Sigmoid colon (tissue), 6 donors: ENCODE measurements at regions not wholly inside any gene's neighbourhood (a gene's known extent, or its start where the extent isn't known, plus 50 kb on each side); places are given as distances from the start of the nearest gene placed in this dataset.

Source experiments
- DNase-seq: peaks from one replicate; pipeline ENCODE4 v3.0.0-alpha.2; 2019
- H3K27ac ChIP-seq, 4 donors: fragments of 200-600 bp; sonication (generic); one replicate each; pipeline ENCODE4 v1.5.1; 2016 to 2019; ENCODE audit warnings: mild to moderate bottlenecking in 1 of 4
- H3K27me3 ChIP-seq, 3 donors: fragments of 200-600 bp; sonication (generic); one replicate each; pipeline ENCODE4 v1.5.1; 2019; ENCODE audit warnings: mild to moderate bottlenecking in 1 of 3
- H3K36me3 ChIP-seq, 4 donors: fragments of 200-600 bp; sonication (generic); one replicate each; pipeline ENCODE4 v1.5.1; 2016 to 2019
- H3K4me1 ChIP-seq, 4 donors: fragments of 200-600 bp; sonication (generic); one replicate each; pipeline ENCODE4 v1.5.1; 2017 to 2019
- H3K4me3 ChIP-seq, 4 donors: fragments of 200-600 bp; sonication (generic); one replicate each; pipeline ENCODE4 v1.5.1; 2017 to 2019; ENCODE audit warnings: mild to moderate bottlenecking in 2 of 4, moderate library complexity in 1 of 4
- H3K9me3 ChIP-seq, 4 donors: fragments of 200-600 bp in 3 of 4; sonication (generic) in 3 of 4; one replicate each; pipeline versions ENCODE4 v1.5.1 to v1.6.1; 2013 to 2019
- CTCF ChIP-seq, 4 experiments: fragments of 450-650 bp in 3 of 4; fragments of 200-600 bp in 1 of 4; IDR thresholded peaks; one replicate each; pipeline ENCODE4 v1.5.1; 2016 to 2019; ENCODE audit warnings: antibody characterized with exemption in 4 of 4, mild to moderate bottlenecking in 3 of 4, moderate library complexity in 2 of 4
- EP300 ChIP-seq, 4 donors: sonication (generic); formaldehyde crosslinking; IDR thresholded peaks; one replicate each; pipeline ENCODE4 v1.6.1; 2017; ENCODE audit warnings: antibody characterized with exemption in 4 of 4
- POLR2A ChIP-seq, 2 donors: fragments of 450-650 bp; IDR thresholded peaks; one replicate each; pipeline ENCODE4 v1.6.1; 2016; ENCODE audit warnings: antibody characterized with exemption in 2 of 2, mild to moderate bottlenecking in 2 of 2, moderate library complexity in 2 of 2
- POLR2AphosphoS5 ChIP-seq, 4 donors: sonication (generic); formaldehyde crosslinking; IDR thresholded peaks; one replicate each; pipeline ENCODE4 v1.6.1; 2017; ENCODE audit warnings: antibody characterized with exemption in 4 of 4
- WGBS, 2 donors: extraction: QIAGEN DNeasy Blood & Tissue Kit; methylation state at CpG; one replicate each; pipeline ENCODE4 v1.1.7; 2013; 5-methylcytosine and 5-hydroxymethylcytosine counted together
- intact Hi-C: fragments of 100-400 bp; cut with DNase I; formaldehyde crosslinking; loops from one replicate; pipeline ENCODE4 v1.15.1; 2023
- donor health status: healthy with polysubstance abuse.
- donor health status: healthy.

- H3K4me1 ChIP-seq = no peaks in the 10 kb centered on the region
- no peak for DNase-seq
- 56 to 70% methylated on average over 2 of the region's 2 CpGs for WGBS, 2 donors
- H3K36me3 ChIP-seq = no peaks in the 10 kb centered on the region
- intact Hi-C loops = no loop called here
- H3K9me3 ChIP-seq = no peaks in the 10 kb centered on the region
- H3K27me3 ChIP-seq = no peaks in the 10 kb centered on the region
- H3K27ac ChIP-seq = no peak overlapping the region
- no peak overlapping the region for H3K4me3 ChIP-seq
- no peak for TF ChIP-seq POLR2A (IDR thresholded peaks at IDR 0.05)
- TF ChIP-seq CTCF (IDR thresholded peaks at IDR 0.05) = no peak
- TF ChIP-seq POLR2AphosphoS5 (IDR thresholded peaks at IDR 0.05) = no peak
- no peak for TF ChIP-seq EP300 (IDR thresholded peaks at IDR 0.05)
These were observed 339.6 kb upstream of the ITGA1 start for GRCh38 chr5:52448111-52448510.

- no peak overlapping the region for H3K4me3 ChIP-seq
- intact Hi-C loops = no loop called here
- H3K27ac ChIP-seq = no peak overlapping the region
- no peaks in the 10 kb centered on the region for H3K4me1 ChIP-seq
- no peak for DNase-seq
- no peak for TF ChIP-seq POLR2AphosphoS5 (IDR thresholded peaks at IDR 0.05)
- no peak for TF ChIP-seq EP300 (IDR thresholded peaks at IDR 0.05)
- TF ChIP-seq POLR2A (IDR thresholded peaks at IDR 0.05) = no peak
- no peak for TF ChIP-seq CTCF (IDR thresholded peaks at IDR 0.05)
- WGBS, 2 donors = 16 to 34% methylated on average over 3 of the region's 3 CpGs
- no peaks in the 10 kb centered on the region for H3K9me3 ChIP-seq
- no peaks in the 10 kb centered on the region for H3K27me3 ChIP-seq
- no peaks in the 10 kb centered on the region for H3K36me3 ChIP-seq
These were observed 338.2 kb upstream of the ITGA1 start for GRCh38 chr5:52449516-52449915.

- TF ChIP-seq POLR2AphosphoS5 (IDR thresholded peaks at IDR 0.05) (no peak), CTCF (IDR thresholded peaks at IDR 0.05) (no peak), POLR2A (IDR thresholded peaks at IDR 0.05) (no peak), EP300 (IDR thresholded peaks at IDR 0.05) (no peak)
- H3K4me3 ChIP-seq = no peak overlapping the region
- H3K27me3 ChIP-seq = no peaks in the 10 kb centered on the region
- no peaks in the 10 kb centered on the region for H3K9me3 ChIP-seq
- no peak for DNase-seq
- H3K36me3 ChIP-seq = no peaks in the 10 kb centered on the region
- H3K27ac ChIP-seq = no peak overlapping the region
- no peaks in the 10 kb centered on the region for H3K4me1 ChIP-seq
- WGBS, 2 donors = 19 to 73% methylated on average over 1 of the region's 1 CpG
- intact Hi-C loops = no loop called here
These were observed 335.6 kb upstream of the ITGA1 start for GRCh38 chr5:52452098-52452497.

- intact Hi-C loops = no loop called here
- Histone ChIP-seq H3K4me1 (no peaks in the 10 kb centered on the region), H3K27me3 (no peaks in the 10 kb centered on the region), H3K27ac (no peak overlapping the region), H3K4me3 (no peak overlapping the region), H3K36me3 (no peaks in the 10 kb centered on the region), H3K9me3 (no peaks in the 10 kb centered on the region)
- TF ChIP-seq EP300 (IDR thresholded peaks at IDR 0.05) (no peak), POLR2A (IDR thresholded peaks at IDR 0.05) (no peak)
- DNase-seq = no peak
- WGBS, 2 donors = 87 to 88% methylated on average over 2 of the region's 2 CpGs
These were observed 334.5 kb upstream of the ITGA1 start for GRCh38 chr5:52453176-52453575.

GRCh38 chr5:52455920-52456319 lies 331.8 kb upstream of the ITGA1 start:
- Histone ChIP-seq H3K36me3 (no peaks in the 10 kb centered on the region), H3K9me3 (no peaks in the 10 kb centered on the region), H3K4me1 (no peaks in the 10 kb centered on the region), H3K27me3 (no peaks in the 10 kb centered on the region), H3K27ac (no peak overlapping the region), H3K4me3 (no peak overlapping the region)
- intact Hi-C loops = no loop called here
- WGBS, 2 donors = 77 to 84% methylated on average over 2 of the region's 2 CpGs
- TF ChIP-seq POLR2A (IDR thresholded peaks at IDR 0.05) (no peak), EP300 (IDR thresholded peaks at IDR 0.05) (no peak), POLR2AphosphoS5 (IDR thresholded peaks at IDR 0.05) (no peak), CTCF (IDR thresholded peaks at IDR 0.05) (no peak)
- no peak for DNase-seq
